OCI-LY7 (cell line): ENCODE measurements at regions not wholly inside any gene's neighbourhood (a gene's known extent, or its start where the extent isn't known, plus 50 kb on each side); places are given as distances from the start of the nearest gene placed in this dataset.

Experiments
- BruUV-seq: library from RNA; stranded (reverse); fragments of 400-500 nt; replicated peaks from 2 replicates; lab custom pipeline; 2021; lab: Mats Ljungman, UMichigan
- CTCF ChIA-PET: fragments of 300-600 bp; sonication (Branson Sonifier 250); formaldehyde crosslinking; loops from one replicate; lab custom pipeline; 2022; ENCODE audit warnings: antibody characterized with exemption; ENCODE audit not compliant: unreplicated experiment; lab: Charles Lee
- POLR2A ChIA-PET: fragments of 300-600 bp; sonication (Branson Sonifier 250); formaldehyde crosslinking; loops from one replicate; lab custom pipeline; 2022; ENCODE audit warnings: antibody characterized with exemption; lab: Charles Lee
- DNase-seq: peaks from one replicate; pipeline ENCODE4 v3.0.0-alpha.2; 2015; ENCODE audit warnings: low spot score
- H2AFZ ChIP-seq: fragments of 200-600 bp; sonication (generic), shearing (Covaris generic); 2 replicates; pipeline ENCODE4 v1.6.1; 2014; ENCODE audit warnings: mild to moderate bottlenecking, antibody characterized with exemption, low read length, moderate library complexity
- H3K27ac ChIP-seq: fragments of 200-600 bp; sonication (generic); 2 replicates; pipeline ENCODE4 v1.5.1; 2014; ENCODE audit warnings: mixed run types, low read depth, mild to moderate bottlenecking, moderate library complexity, low read length, inconsistent platforms; ENCODE audit not compliant: poor library complexity, severe bottlenecking
- H3K36me3 ChIP-seq: fragments of 200-600 bp; sonication (generic); 2 replicates; pipeline ENCODE4 v1.6.1; 2014; ENCODE audit warnings: mild to moderate bottlenecking, antibody characterized with exemption, low read length, moderate library complexity, mixed read lengths; ENCODE audit not compliant: insufficient read depth
- H3K4me1 ChIP-seq: fragments of 200-600 bp; sonication (generic); 2 replicates; pipeline ENCODE4 v1.5.1; 2014; ENCODE audit warnings: mild to moderate bottlenecking, low read length; ENCODE audit not compliant: insufficient read depth, poor library complexity, severe bottlenecking
- H3K4me2 ChIP-seq: fragments of 200-600 bp; sonication (generic); 2 replicates; pipeline ENCODE4 v1.6.1; 2014; ENCODE audit warnings: mild to moderate bottlenecking, low read length
- H3K4me3 ChIP-seq: fragments of 200-600 bp; sonication (generic); 2 replicates; pipeline ENCODE4 v1.5.1; 2014; ENCODE audit warnings: mild to moderate bottlenecking, low read depth, low read length; ENCODE audit not compliant: poor library complexity, severe bottlenecking
- H3K79me2 ChIP-seq: fragments of 200-600 bp; sonication (generic); 2 replicates; pipeline ENCODE4 v1.6.1; 2016; ENCODE audit warnings: low read depth, mild to moderate bottlenecking, low read length, moderate library complexity, mixed read lengths; ENCODE audit not compliant: insufficient read depth
- H3K9me2 ChIP-seq: fragments of 200-600 bp; sonication (generic); 2 replicates; pipeline ENCODE4 v1.6.1; 2016; ENCODE audit warnings: mild to moderate bottlenecking, low read length, mixed read lengths; ENCODE audit not compliant: insufficient read depth
- H3K9me3 ChIP-seq: fragments of 200-600 bp; sonication (generic); 2 replicates; pipeline ENCODE4 v1.6.1; 2014; ENCODE audit warnings: mild to moderate bottlenecking, mixed run types, low read length, mixed read lengths
- H4K20me1 ChIP-seq: fragments of 200-600 bp; sonication (generic); 2 replicates; pipeline ENCODE4 v1.6.1; 2014; ENCODE audit warnings: mild to moderate bottlenecking, antibody characterized with exemption, low read length, moderate library complexity, mixed read lengths; ENCODE audit not compliant: insufficient read depth
- CTCF ChIP-seq: fragments of 200-600 bp; sonication (generic); conservative IDR thresholded peaks from 2 replicates; pipeline ENCODE4 v1.5.1; 2014; ENCODE audit warnings: mild to moderate bottlenecking, antibody characterized with exemption, low read length, moderate library complexity, mixed read lengths
- EZH2phosphoT487 ChIP-seq: fragments of 200-600 bp; sonication (generic); IDR thresholded peaks from 2 replicates; pipeline ENCODE4 v1.6.1; 2018; ENCODE audit warnings: low read depth, borderline replicate concordance, mild to moderate bottlenecking, mixed run types, antibody characterized with exemption, low read length, moderate library complexity, mixed read lengths
- intact Hi-C: fragments of 100-400 bp; cut with micrococcal nuclease; formaldehyde crosslinking; loops from one replicate; pipeline ENCODE4 v1.10.0; 2022; ENCODE audit not compliant: unreplicated experiment

GRCh38 chr13:80139196-80139595 is 201.7 kb downstream of the SPRY2 start:
- no peaks in the 10 kb centered on the region for H3K79me2 ChIP-seq
- no TSS peak for BruUV-seq

GRCh38 chr13:80137994-80138393 is 202.9 kb downstream of the SPRY2 start:
- Histone ChIP-seq H3K4me3 (no peak overlapping the region), H3K79me2 (no peaks in the 10 kb centered on the region), H4K20me1 (no peaks in the 10 kb centered on the region), H3K27ac (no peak overlapping the region), H3K9me3 (no peaks in the 10 kb centered on the region), H3K4me2 (no peak overlapping the region), H3K36me3 (no peaks in the 10 kb centered on the region), H3K4me1 (no peaks in the 10 kb centered on the region), H3K9me2 (no peaks in the 10 kb centered on the region), H2AFZ (no peak overlapping the region)
- TF ChIP-seq EZH2phosphoT487 (no peak), CTCF (no peak)
- no TSS peak for BruUV-seq
- intact Hi-C loops: no loop called here
- DNase-seq: no peak
- POLR2A ChIA-PET: interaction anchor here (0.6 kb wide), 1 partner anchor 9 kb away, joined by 8 read pairs; no protein-coding TSS in a partner anchor
- CTCF ChIA-PET: no interaction called here

More at GRCh38 chr13:80139196-80139595, 201.7 kb downstream of the SPRY2 start:
- H3K9me3 ChIP-seq: no peaks in the 10 kb centered on the region
- no peaks in the 10 kb centered on the region for H4K20me1 ChIP-seq
- ChIA-PET POLR2A (no interaction called here), CTCF (no interaction called here)
- H2AFZ ChIP-seq: no peak overlapping the region
- no peak overlapping the region for H3K4me2 ChIP-seq
- H3K4me1 ChIP-seq: no peaks in the 10 kb centered on the region
- no peaks in the 10 kb centered on the region for H3K36me3 ChIP-seq
- TF ChIP-seq CTCF (no peak), EZH2phosphoT487 (no peak)
- H3K27ac ChIP-seq: no peak overlapping the region
- no peak for DNase-seq
- H3K9me2 ChIP-seq: no peaks in the 10 kb centered on the region
- intact Hi-C loops: no loop called here
- H3K4me3 ChIP-seq: no peak overlapping the region

GRCh38 chr13:80134346-80134745 is 206.6 kb downstream of the SPRY2 start:
- POLR2A ChIA-PET: no interaction called here
- Histone ChIP-seq H4K20me1 (no peaks in the 10 kb centered on the region), H3K4me3 (no peak overlapping the region), H2AFZ (no peak overlapping the region), H3K9me2 (no peaks in the 10 kb centered on the region), H3K4me1 (no peaks in the 10 kb centered on the region), H3K79me2 (no peaks in the 10 kb centered on the region), H3K9me3 (no peaks in the 10 kb centered on the region), H3K4me2 (no peak overlapping the region), H3K27ac (no peak overlapping the region), H3K36me3 (no peaks in the 10 kb centered on the region)
- no peak for TF ChIP-seq CTCF
- TF ChIP-seq EZH2phosphoT487: no peak
- intact Hi-C loops: no loop called here
- no peak for DNase-seq
- CTCF ChIA-PET: no interaction called here
- BruUV-seq: no TSS peak
